ENCODE measurements at regions not wholly inside any gene's neighbourhood (a gene's known extent, or its start where the extent isn't known, plus 50 kb on each side); places are given as distances from the start of the nearest gene placed in this dataset.
A peak's percentile ranks its signal among the peaks of the same experiment; 100 is the strongest.

GRCh38 chr5:40078898-40079575 is 600.7 kb upstream of the PTGER4 start:
- H3K27ac ChIP-seq: no peak overlapping the region
- no peak for TF ChIP-seq CTCF (conservative IDR thresholded peaks at IDR 0.05; ENCODE audit: low read depth)
- DNase-seq (ENCODE audit: low spot score): no peak
- ChIA-PET CTCF (interaction anchor here (0.6 kb wide), 1 partner anchor 106 kb away, joined by 3 read pairs; no protein-coding TSS in a partner anchor), POLR2A (ENCODE audit: low non-redundant PET) (no interaction called here)

GRCh38 chr5:40074826-40075225 is 604.9 kb upstream of the PTGER4 start:
- CTCF ChIA-PET: no interaction called here
- DNase-seq (ENCODE audit: low spot score): no peak
- no peak for TF ChIP-seq CTCF (conservative IDR thresholded peaks at IDR 0.05; ENCODE audit: low read depth)
- POLR2A ChIA-PET (ENCODE audit: low non-redundant PET): no interaction called here
- H3K27ac ChIP-seq: no peak overlapping the region

DNA sequence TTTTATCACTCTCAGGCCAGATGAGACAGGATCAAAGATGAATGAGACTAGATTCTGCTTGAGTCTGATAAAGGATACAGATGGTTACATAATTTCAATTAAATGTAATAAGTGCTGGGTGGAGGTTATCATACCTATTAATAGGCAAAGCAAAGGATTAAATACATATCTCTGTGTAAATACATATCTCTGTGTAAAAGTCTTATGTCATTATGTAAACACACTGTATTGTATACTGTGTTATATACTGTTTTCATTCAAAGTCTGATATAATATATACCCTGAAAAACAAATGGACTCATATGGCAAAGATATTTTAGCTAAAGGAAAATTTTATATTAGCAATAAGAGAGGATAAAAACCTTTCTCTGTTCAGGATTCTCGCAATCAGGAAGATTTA is 605.8 kb upstream of the PTGER4 start:
- CTCF ChIA-PET: no interaction called here
- no peak overlapping the region for H3K27ac ChIP-seq
- no peak for DNase-seq (ENCODE audit: low spot score)
- no peak for TF ChIP-seq CTCF (conservative IDR thresholded peaks at IDR 0.05; ENCODE audit: low read depth)
- POLR2A ChIA-PET (ENCODE audit: low non-redundant PET): no interaction called here

GRCh38 chr5:40071870-40072269 is 607.8 kb upstream of the PTGER4 start:
- no peak for TF ChIP-seq CTCF (conservative IDR thresholded peaks at IDR 0.05; ENCODE audit: low read depth)
- DNase-seq (ENCODE audit: low spot score): no peak
- ChIA-PET POLR2A (ENCODE audit: low non-redundant PET) (no interaction called here), CTCF (no interaction called here)
- no peak overlapping the region for H3K27ac ChIP-seq

DNA sequence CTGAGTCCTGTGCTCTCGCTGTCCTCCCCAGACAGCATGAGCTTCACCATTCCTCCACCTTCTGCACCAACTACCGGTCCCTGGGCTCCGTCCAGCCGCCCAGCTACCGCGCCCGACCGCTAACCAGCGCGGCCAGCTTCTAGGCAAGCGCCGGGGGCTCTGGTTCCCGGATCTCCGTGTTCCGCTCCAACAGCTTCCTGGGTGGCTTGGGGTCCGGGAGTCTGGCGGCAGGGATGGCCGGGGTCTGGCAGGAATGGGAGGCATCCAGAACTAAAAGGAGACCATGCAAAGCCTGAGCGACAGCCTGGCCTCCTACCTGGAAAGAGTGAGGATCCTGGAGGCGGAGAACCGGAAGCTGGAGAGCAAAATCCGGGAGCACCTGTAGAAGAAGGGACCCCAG is 613.1 kb upstream of the PTGER4 start:
- ChIA-PET POLR2A (ENCODE audit: low non-redundant PET) (no interaction called here), CTCF (interaction anchor here (0.6 kb wide), 1 partner anchor 1748 kb away, joined by 8 read pairs; no protein-coding TSS in a partner anchor)
- no peak for DNase-seq (ENCODE audit: low spot score)
- no peak overlapping the region for H3K27ac ChIP-seq
- TF ChIP-seq CTCF (conservative IDR thresholded peaks at IDR 0.05; ENCODE audit: low read depth): no peak

DNA sequence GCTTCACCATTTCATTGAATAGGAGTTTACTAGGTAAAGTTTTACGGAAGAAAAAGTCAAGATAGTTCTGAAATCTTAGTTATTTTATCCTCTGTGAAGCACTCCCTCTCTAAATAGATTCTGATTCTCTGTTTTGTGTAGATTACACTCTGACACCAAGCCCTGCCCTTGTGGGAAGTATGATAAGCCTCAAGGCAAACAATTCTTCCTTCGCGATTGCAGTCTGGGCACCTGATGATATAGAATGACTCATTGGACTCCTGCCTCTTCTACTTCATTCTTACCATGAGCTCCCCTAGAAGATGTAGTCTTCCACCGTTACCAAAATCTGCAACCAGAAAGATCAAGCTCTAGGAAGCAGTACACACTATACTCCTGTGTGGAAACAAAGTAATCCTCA is 626.9 kb upstream of the PTGER4 start:
- no peak for TF ChIP-seq CTCF (conservative IDR thresholded peaks at IDR 0.05; ENCODE audit: low read depth)
- DNase-seq (ENCODE audit: low spot score): peak; percentile 55
- POLR2A ChIA-PET (ENCODE audit: low non-redundant PET): no interaction called here
- no peak overlapping the region for H3K27ac ChIP-seq
- CTCF ChIA-PET: no interaction called here
